ENCODE measurements at regions not wholly inside any gene's neighbourhood (a gene's known extent, or its start where the extent isn't known, plus 50 kb on each side); places are given as distances from the start of the nearest gene placed in this dataset.

- TF ChIP-seq, protein P1, sequence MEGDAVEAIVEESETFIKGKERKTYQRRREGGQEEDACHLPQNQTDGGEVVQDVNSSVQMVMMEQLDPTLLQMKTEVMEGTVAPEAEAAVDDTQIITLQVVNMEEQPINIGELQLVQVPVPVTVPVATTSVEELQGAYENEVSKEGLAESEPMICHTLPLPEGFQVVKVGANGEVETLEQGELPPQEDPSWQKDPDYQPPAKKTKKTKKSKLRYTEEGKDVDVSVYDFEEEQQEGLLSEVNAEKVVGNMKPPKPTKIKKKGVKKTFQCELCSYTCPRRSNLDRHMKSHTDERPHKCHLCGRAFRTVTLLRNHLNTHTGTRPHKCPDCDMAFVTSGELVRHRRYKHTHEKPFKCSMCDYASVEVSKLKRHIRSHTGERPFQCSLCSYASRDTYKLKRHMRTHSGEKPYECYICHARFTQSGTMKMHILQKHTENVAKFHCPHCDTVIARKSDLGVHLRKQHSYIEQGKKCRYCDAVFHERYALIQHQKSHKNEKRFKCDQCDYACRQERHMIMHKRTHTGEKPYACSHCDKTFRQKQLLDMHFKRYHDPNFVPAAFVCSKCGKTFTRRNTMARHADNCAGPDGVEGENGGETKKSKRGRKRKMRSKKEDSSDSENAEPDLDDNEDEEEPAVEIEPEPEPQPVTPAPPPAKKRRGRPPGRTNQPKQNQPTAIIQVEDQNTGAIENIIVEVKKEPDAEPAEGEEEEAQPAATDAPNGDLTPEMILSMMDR (IDR thresholded peaks at IDR 0.05; ENCODE audit: low read depth, low read length, missing control alignments): no peak
- H3K4me3 ChIP-seq (replicated peaks; ENCODE audit: low read depth, low read length): no peak overlapping the region
- DNase-seq (ENCODE audit: extremely low read depth, low read depth): no peak
Observed at GRCh38 chr12:42933461-42934081, 344.0 kb upstream of the PRICKLE1 start.

DNA sequence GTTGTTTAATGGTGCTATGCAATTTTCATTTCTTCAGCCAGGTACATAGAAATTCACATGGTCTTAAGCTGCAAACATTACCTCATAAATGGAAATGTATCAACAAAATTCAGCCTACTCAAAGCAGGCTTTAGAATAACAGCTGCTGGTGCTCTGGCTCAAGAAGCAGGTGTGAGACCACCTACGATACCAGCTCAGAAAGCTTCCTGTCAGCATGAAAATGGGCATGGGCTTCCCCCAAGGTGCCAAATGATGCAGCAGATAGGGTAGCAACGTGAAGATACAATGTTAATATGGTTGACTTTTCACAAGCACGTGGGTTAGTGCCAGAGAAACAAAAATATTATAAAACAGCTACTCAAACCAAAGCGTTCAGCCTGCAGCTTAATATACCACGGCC lies 343.4 kb upstream of the PRICKLE1 start:
- H3K4me3 ChIP-seq (replicated peaks; ENCODE audit: low read depth, low read length): no peak overlapping the region
- TF ChIP-seq, protein P1 (IDR thresholded peaks at IDR 0.05; ENCODE audit: low read depth, low read length, missing control alignments): no peak
- DNase-seq (ENCODE audit: extremely low read depth, low read depth): no peak

DNA sequence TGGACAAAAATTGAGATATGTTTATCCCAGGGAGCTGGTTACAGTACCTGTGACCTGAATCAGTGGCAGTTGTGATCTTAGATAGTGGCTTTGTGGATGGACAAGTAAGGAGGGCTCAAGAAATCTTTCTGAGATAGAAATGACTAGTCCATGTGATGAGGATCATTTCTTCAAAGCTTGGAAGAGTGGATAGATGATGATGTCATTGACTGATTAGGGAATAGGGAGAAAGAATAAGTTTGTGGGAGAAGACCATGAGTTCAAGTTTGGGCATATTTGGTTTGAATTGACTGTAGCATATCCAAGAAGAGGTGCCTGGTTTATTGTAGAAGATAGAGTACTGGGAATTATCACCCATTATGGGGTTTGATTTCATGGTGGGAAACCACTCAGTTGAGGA lies 336.7 kb upstream of the PRICKLE1 start:
- H3K4me3 ChIP-seq (replicated peaks; ENCODE audit: low read depth, low read length): no peak overlapping the region
- TF ChIP-seq, protein P1 (IDR thresholded peaks at IDR 0.05; ENCODE audit: low read depth, low read length, missing control alignments): no peak
- no peak for DNase-seq (ENCODE audit: extremely low read depth, low read depth)

DNA sequence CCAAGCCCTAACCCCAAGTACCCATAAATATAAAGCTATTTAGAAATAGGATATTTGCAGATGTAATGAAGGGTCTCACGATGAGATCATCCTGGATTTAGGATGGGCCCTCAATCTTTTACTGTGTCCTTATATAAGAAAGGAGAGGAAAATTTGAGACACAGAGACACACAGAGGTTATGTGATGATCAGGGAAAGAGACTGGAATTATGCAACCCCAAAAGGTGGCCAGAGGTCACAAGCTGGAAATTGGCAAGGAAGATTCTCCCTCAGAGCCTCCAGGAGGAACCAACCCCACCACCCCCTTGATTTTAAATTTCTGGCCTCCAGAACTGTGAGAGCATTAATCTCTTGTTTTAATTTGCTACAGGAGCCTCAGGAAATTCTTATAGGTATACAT lies 334.9 kb upstream of the PRICKLE1 start:
- TF ChIP-seq, protein P1 (IDR thresholded peaks at IDR 0.05; ENCODE audit: low read depth, low read length, missing control alignments): no peak
- no peak for DNase-seq (ENCODE audit: extremely low read depth, low read depth)
- H3K4me3 ChIP-seq (replicated peaks; ENCODE audit: low read depth, low read length): no peak overlapping the region

DNA sequence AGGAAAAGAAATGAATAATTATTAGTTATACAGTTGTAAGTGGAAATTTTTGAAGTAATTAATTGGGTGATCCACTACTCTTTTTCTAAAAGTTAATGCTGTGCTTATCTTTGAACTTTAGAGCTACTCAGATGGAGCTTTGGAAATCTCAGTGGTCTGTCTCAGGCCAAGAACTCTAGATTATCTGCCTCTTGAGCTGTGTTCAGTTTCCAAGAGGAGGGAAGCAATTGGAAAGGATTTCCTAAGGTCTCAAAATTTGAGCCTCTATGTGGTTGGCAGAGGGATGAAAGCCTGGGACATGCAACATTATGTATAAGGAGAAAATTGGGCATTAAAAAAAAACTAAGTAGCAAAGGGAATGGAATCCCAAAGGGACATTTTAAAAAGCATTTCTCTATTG lies 334.0 kb upstream of the PRICKLE1 start:
- no peak overlapping the region for H3K4me3 ChIP-seq (replicated peaks; ENCODE audit: low read depth, low read length)
- TF ChIP-seq, protein P1 (IDR thresholded peaks at IDR 0.05; ENCODE audit: low read depth, low read length, missing control alignments): no peak
- DNase-seq (ENCODE audit: extremely low read depth, low read depth): no peak

DNA sequence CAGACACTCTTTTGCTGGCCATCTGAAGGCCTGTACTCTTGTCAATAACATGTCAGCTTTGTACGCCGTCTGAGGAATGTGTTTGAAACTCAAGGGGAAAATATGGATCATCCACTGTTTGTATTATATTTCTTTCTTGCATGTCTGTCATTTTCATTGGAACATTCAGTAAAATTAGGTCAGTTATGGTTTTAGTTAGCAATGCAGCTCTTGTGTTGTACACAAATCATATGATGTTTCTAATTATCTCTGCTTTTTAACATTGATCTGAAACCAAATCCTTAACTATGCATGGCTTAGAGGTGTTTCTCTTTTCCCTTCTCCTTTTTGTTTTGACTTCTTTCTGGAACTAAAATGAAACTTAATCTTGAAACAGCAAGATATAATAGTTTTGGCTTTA lies 333.6 kb upstream of the PRICKLE1 start:
- DNase-seq (ENCODE audit: extremely low read depth, low read depth): no peak
- TF ChIP-seq, protein P1 (IDR thresholded peaks at IDR 0.05; ENCODE audit: low read depth, low read length, missing control alignments): no peak
- H3K4me3 ChIP-seq (replicated peaks; ENCODE audit: low read depth, low read length): no peak overlapping the region

DNA sequence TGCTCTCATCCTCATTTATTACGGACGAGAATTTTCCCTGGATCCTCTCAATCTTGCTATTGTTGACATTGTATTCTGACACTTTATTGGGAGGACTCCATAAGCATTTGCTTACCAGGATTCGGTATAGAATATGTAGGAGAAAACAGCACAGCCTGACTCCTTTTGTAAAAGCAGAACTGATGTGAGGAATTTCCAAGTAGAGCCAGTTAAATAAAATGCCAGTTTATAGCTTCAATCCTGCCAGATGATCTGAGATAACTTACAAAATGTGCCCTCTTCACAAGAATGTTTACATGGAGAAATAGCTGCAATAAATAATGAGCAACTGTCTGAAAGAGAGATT lies 332.9 kb upstream of the PRICKLE1 start:
- DNase-seq (ENCODE audit: extremely low read depth, low read depth): no peak
- TF ChIP-seq, protein P1 (IDR thresholded peaks at IDR 0.05; ENCODE audit: low read depth, low read length, missing control alignments): no peak
- H3K4me3 ChIP-seq (replicated peaks; ENCODE audit: low read depth, low read length): no peak overlapping the region
